IPS-20b (cell line): ENCODE measurements at regions not wholly inside any gene's neighbourhood (a gene's known extent, or its start where the extent isn't known, plus 50 kb on each side); places are given as distances from the start of the nearest gene placed in this dataset.

Source experiments
- H3K27ac ChIP-seq: one replicate; pipeline ENCODE4 v1.5.1; 2013; ENCODE audit warnings: low read length
- H3K27me3 ChIP-seq: 2 replicates; pipeline ENCODE4 v1.6.1; 2013; ENCODE audit warnings: mild to moderate bottlenecking, low read length, inconsistent platforms; ENCODE audit not compliant: insufficient read depth
- H3K36me3 ChIP-seq: 2 replicates; pipeline ENCODE4 v1.6.1; 2013; ENCODE audit warnings: low read depth, mild to moderate bottlenecking, inconsistent platforms, low read length, moderate library complexity; ENCODE audit not compliant: insufficient read depth
- H3K4me1 ChIP-seq: 2 replicates; pipeline ENCODE4 v1.6.1; 2013; ENCODE audit warnings: mild to moderate bottlenecking, control low read depth, inconsistent platforms, low read length, moderate library complexity; ENCODE audit not compliant: insufficient read depth
- H3K4me3 ChIP-seq: 2 replicates; pipeline ENCODE4 v1.5.1; 2013; ENCODE audit warnings: mild to moderate bottlenecking, low read length, inconsistent platforms
- H3K9ac ChIP-seq: 2 replicates; pipeline ENCODE4 v1.6.1; 2013; ENCODE audit warnings: low read depth, mild to moderate bottlenecking, inconsistent platforms, low read length, moderate library complexity
- H3K9me3 ChIP-seq: 2 replicates; pipeline ENCODE4 v1.6.1; 2013; ENCODE audit warnings: mild to moderate bottlenecking, low read depth, low read length, inconsistent platforms; ENCODE audit not compliant: insufficient read depth

DNA sequence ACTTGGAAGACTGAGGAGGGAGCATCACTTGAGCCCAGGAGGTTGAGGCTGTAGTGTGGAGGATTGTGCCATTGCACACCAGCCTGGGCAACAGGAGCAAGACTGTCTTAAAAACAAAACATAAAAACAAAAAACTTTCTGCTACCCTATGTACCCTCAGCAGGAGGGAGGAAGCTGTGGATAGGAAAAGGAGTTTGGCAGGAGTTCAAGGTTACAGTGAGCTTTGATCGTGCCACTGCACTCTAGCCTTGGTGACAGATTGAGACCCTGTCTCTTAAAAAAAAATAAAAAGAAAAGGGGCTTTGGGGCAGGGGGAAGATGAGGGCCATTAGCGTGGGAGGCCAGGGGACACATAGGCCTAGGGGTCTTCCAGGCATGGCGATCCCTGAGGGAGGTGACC lies 135.7 kb downstream of the DHX35 start:
- Histone ChIP-seq H3K27ac (no peak overlapping the region), H3K27me3 (no peaks in the 10 kb centered on the region; the same call in 1 of the 2 replicates), H3K9ac (no peak overlapping the region), H3K4me3 (no peak overlapping the region), H3K9me3 (no peaks in the 10 kb centered on the region), H3K4me1 (no peaks in the 10 kb centered on the region), H3K36me3 (no peaks in the 10 kb centered on the region)

DNA sequence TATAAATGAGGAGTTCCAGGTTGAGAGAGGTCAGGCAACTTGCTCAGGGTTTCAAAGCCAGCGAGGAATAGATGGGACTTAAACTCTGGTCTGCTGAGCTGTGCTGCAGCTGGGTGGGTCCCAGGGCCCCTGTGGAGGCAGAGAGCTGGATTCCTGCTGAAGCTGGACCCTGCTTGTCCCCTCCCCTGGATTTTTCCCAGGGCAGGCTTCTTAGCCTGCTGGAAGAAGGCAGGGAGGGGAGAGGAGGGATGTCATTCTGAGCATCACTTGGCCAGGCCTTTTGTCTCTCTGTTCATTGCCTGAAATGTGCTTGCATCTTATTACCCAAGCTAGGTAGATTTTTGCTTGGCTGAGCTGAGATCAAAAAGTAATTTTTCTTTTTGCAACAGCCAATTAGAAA lies 133.7 kb downstream of the DHX35 start:
- Histone ChIP-seq H3K4me3 (no peak overlapping the region), H3K9ac (no peak overlapping the region), H3K4me1 (no peaks in the 10 kb centered on the region), H3K27ac (no peak overlapping the region), H3K9me3 (no peaks in the 10 kb centered on the region), H3K36me3 (no peaks in the 10 kb centered on the region), H3K27me3 (no peaks in the 10 kb centered on the region; the same call in 1 of the 2 replicates)

DNA sequence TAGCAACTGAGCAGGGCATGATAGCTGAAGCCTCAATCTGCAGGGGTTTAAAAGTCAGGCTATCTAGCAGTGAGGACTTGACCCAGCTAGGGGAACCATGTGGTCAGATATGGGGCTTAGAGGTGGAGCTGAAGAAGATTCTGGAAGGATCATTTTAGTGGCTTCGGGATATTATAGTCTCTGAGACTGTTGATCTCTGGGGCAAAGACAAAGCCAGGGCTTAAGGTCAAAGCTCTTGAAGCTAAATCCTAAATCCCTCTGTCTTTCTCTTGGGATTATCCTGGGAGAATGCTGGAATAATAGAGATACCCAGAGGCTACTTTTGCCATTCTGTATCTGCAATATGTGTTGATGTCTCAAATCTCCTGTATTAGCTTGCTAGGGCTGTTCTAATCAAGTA lies 132.2 kb downstream of the DHX35 start:
- Histone ChIP-seq H3K27me3 (no peaks in the 10 kb centered on the region; the same call in 1 of the 2 replicates), H3K36me3 (no peaks in the 10 kb centered on the region), H3K9ac (no peak overlapping the region), H3K9me3 (no peaks in the 10 kb centered on the region), H3K4me1 (no peaks in the 10 kb centered on the region), H3K27ac (no peak overlapping the region), H3K4me3 (no peak overlapping the region)

DNA sequence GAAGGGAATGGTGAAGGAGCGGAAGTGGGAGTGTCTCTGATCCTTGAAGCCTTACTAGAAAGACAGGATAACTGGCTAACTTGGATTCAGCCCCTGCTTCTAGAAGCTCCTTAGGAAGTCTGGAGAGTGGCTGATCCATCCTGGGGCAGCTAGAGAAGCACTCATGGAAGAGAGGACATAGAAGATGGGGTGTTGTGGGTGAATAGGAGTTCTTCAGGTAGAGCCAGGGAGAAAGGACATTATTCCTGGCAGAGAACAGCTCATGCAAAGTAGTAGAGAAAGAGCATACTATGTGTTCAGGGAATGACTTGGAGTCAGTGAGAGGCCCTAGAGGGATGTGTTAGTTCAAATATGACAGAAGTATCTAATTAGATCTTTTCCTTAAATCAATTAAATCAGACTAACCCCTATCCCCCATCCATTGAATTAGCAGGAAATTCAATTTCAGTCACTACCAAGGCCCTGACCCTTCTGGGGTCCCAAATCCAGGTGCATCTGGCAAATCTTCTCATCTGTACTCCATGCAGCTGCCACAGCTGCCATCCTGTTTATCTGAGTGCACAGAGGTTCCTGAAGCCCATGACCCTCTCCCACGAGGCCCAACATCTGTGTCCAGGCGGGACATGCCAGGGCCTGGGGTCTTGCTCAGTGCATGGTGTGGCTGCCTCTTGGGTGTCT lies 130.7 kb downstream of the DHX35 start:
- no peaks in the 10 kb centered on the region for H3K9me3 ChIP-seq
- no peaks in the 10 kb centered on the region for H3K4me1 ChIP-seq
- H3K36me3 ChIP-seq = no peaks in the 10 kb centered on the region
- H3K9ac ChIP-seq = no peak overlapping the region
- H3K27ac ChIP-seq = no peak overlapping the region
- no peaks in the 10 kb centered on the region for H3K27me3 ChIP-seq
- no peak overlapping the region for H3K4me3 ChIP-seq

DNA sequence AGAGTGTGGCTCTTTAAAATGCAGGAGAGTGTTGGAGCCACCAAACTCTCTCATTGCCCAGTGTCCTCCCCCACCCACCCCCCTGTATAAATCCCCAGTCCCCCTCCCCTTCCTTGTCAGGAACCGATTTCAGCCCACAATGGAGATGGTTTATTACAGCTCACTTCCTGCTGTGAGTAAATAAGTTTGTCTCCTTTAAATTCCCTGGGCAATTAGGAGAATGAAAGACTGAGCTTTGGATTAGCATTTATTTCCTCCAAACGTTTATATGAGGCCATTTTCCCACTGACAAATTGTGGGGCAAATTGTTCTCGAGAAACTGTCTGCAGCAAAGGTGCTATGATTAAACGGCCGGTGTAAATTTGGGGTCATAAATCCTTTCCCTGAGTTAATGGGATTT lies 128.8 kb downstream of the DHX35 start:
- Histone ChIP-seq H3K4me1 (no peaks in the 10 kb centered on the region), H3K36me3 (no peaks in the 10 kb centered on the region), H3K9me3 (no peaks in the 10 kb centered on the region), H3K4me3 (no peak overlapping the region), H3K9ac (no peak overlapping the region), H3K27me3 (no peaks in the 10 kb centered on the region), H3K27ac (no peak overlapping the region)

DNA sequence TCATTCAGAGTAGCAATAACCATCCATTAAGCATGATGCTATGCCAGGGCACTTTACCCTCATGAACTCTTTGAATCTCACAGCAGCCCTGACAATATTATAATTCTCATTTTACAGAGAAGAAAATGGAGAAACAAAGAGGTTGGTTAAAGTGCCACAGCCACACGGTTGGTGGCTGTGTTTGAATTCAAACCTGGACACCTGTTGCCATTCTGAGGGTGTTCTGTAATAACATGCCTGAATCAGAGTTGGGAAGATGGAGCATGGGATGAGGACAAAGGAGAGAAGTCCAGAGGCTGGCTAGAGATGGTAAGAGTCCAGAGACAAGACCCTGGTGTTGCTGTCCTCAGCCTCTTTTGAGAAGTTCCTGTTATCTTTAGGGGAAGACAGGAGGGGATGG lies 127.7 kb downstream of the DHX35 start:
- Histone ChIP-seq H3K27me3 (no peaks in the 10 kb centered on the region), H3K36me3 (no peaks in the 10 kb centered on the region)

More for the DNA sequence above, 127.7 kb downstream of the DHX35 start:
- Histone ChIP-seq H3K9ac (no peak overlapping the region), H3K4me3 (no peak overlapping the region), H3K9me3 (no peaks in the 10 kb centered on the region), H3K27ac (no peak overlapping the region), H3K4me1 (no peaks in the 10 kb centered on the region)
